Glutamatergic neuron (in vitro differentiated cells): ENCODE measurements at regions not wholly inside any gene's neighbourhood (a gene's known extent, or its start where the extent isn't known, plus 50 kb on each side); places are given as distances from the start of the nearest gene placed in this dataset.

Experiments used
- DNase-seq: peaks from one replicate; pipeline ENCODE4 v3.0.0; 2022
- H3K27ac Mint-ChIP-seq: one replicate; pipeline ENCODE4 v1.8.0; 2020; ENCODE audit warnings: mild to moderate bottlenecking, mixed read lengths, inconsistent platforms; ENCODE audit not compliant: unreplicated experiment
- H3K27me3 Mint-ChIP-seq: one replicate; pipeline ENCODE4 v1.8.0; 2020; ENCODE audit warnings: mild to moderate bottlenecking, moderate library complexity, mixed read lengths, inconsistent platforms; ENCODE audit not compliant: unreplicated experiment
- H3K36me3 Mint-ChIP-seq: one replicate; pipeline ENCODE4 v1.8.0; 2020; ENCODE audit warnings: mild to moderate bottlenecking, mixed read lengths, inconsistent platforms; ENCODE audit not compliant: unreplicated experiment
- H3K4me1 Mint-ChIP-seq: one replicate; pipeline ENCODE4 v1.8.0; 2020; ENCODE audit warnings: mild to moderate bottlenecking, low read depth, mixed read lengths, inconsistent platforms; ENCODE audit not compliant: unreplicated experiment
- H3K4me3 Mint-ChIP-seq: one replicate; pipeline ENCODE4 v1.8.0; 2020; ENCODE audit warnings: mild to moderate bottlenecking, mixed read lengths, inconsistent platforms; ENCODE audit not compliant: unreplicated experiment
- H3K9me3 Mint-ChIP-seq: one replicate; pipeline ENCODE4 v1.8.0; 2020; ENCODE audit warnings: mild to moderate bottlenecking, moderate library complexity, mixed read lengths, inconsistent platforms; ENCODE audit not compliant: unreplicated experiment
- CTCF ChIP-seq: fragments of 200-600 bp; sonication (generic); IDR thresholded peaks from one replicate; pipeline ENCODE4 v1.5.0; 2021; ENCODE audit not compliant: partially characterized antibody, unreplicated experiment

- Mint-ChIP-seq H3K9me3 (no peaks in the 10 kb centered on the region), H3K27ac (no peak overlapping the region), H3K4me1 (no peaks in the 10 kb centered on the region), H3K36me3 (no peaks in the 10 kb centered on the region), H3K27me3 (no peaks in the 10 kb centered on the region), H3K4me3 (no peak overlapping the region)
- TF ChIP-seq CTCF, result no peak
- no peak for DNase-seq
Observed at GRCh38 chr4:175930471-175930870, 118.4 kb upstream of the GPM6A start.

- no peaks in the 10 kb centered on the region for H3K36me3 Mint-ChIP-seq
- H3K27ac Mint-ChIP-seq, result no peak overlapping the region
- H3K4me1 Mint-ChIP-seq, result no peaks in the 10 kb centered on the region
Observed at GRCh38 chr4:175932116-175932515, 120.1 kb upstream of the GPM6A start.

GRCh38 chr4:175934506-175934905 lies 122.4 kb upstream of the GPM6A start:
- H3K27me3 Mint-ChIP-seq, result peaks cover 2% of the 10 kb centered on the region
- H3K36me3 Mint-ChIP-seq, result no peaks in the 10 kb centered on the region
- no peak overlapping the region for H3K4me3 Mint-ChIP-seq

More at GRCh38 chr4:175932116-175932515, 120.1 kb upstream of the GPM6A start:
- TF ChIP-seq CTCF, result no peak
- H3K4me3 Mint-ChIP-seq, result no peak overlapping the region
- DNase-seq, result no peak
- H3K27me3 Mint-ChIP-seq, result no peaks in the 10 kb centered on the region
- H3K9me3 Mint-ChIP-seq, result no peaks in the 10 kb centered on the region

GRCh38 chr4:175935016-175935661 lies 123.1 kb upstream of the GPM6A start:
- no peak for TF ChIP-seq CTCF
- no peak overlapping the region for H3K4me3 Mint-ChIP-seq
- H3K36me3 Mint-ChIP-seq, result no peaks in the 10 kb centered on the region
- H3K27ac Mint-ChIP-seq, result no peak overlapping the region
- DNase-seq, result no peak
- H3K27me3 Mint-ChIP-seq, result peaks cover 2% of the 10 kb centered on the region
- H3K9me3 Mint-ChIP-seq, result no peaks in the 10 kb centered on the region
- H3K4me1 Mint-ChIP-seq, result no peaks in the 10 kb centered on the region

More at GRCh38 chr4:175934506-175934905, 122.4 kb upstream of the GPM6A start:
- Mint-ChIP-seq H3K9me3 (no peaks in the 10 kb centered on the region), H3K4me1 (no peaks in the 10 kb centered on the region), H3K27ac (no peak overlapping the region)
- no peak for TF ChIP-seq CTCF
- DNase-seq, result no peak

GRCh38 chr4:175944126-175944910 lies 121.3 kb upstream of the WDR17 start:
- H3K27ac Mint-ChIP-seq, result peak overlapping the region; percentile 6
- no peak overlapping the region for H3K4me3 Mint-ChIP-seq
- no peaks in the 10 kb centered on the region for H3K9me3 Mint-ChIP-seq
- no peaks in the 10 kb centered on the region for H3K4me1 Mint-ChIP-seq
- H3K27me3 Mint-ChIP-seq, result no peaks in the 10 kb centered on the region
- no peak for TF ChIP-seq CTCF
- H3K36me3 Mint-ChIP-seq, result no peaks in the 10 kb centered on the region
- DNase-seq, result no peak
